ENCODE measurements at regions not wholly inside any gene's neighbourhood (a gene's known extent, or its start where the extent isn't known, plus 50 kb on each side); places are given as distances from the start of the nearest gene placed in this dataset.

- no peak for DNase-seq
Observed at GRCh38 chr13:30151388-30151787, 156.0 kb downstream of the KATNAL1 start.

DNA sequence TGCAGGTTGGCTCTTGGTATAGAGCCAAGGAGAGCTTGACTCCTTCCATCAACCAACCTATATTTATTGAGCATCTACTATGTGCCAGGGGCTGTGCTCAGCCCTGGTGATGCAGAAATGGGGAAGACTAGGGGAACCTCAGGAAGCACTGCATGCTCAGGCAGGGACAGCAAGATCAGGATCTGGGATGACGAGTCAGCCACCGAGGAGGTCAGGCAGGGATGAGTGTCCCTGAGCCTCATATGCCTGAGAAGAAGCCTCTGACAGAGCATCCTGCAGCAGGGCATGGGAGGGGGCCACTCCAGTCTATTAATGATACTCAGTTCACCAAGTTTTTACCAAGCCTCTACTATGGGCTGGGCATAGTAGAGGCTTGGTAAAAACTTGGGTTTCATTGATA is 158.1 kb downstream of the KATNAL1 start:
- no peak for DNase-seq
- no peak overlapping the region for H3K27ac ChIP-seq
- in situ Hi-C loops (cut with HindIII; ENCODE audit: low pct_ligation_motif_present, low sequenced_read_pairs): no loop called here
- H3K36me3 ChIP-seq (replicated peaks): no peaks in the 10 kb centered on the region
- TF ChIP-seq, protein P1, sequence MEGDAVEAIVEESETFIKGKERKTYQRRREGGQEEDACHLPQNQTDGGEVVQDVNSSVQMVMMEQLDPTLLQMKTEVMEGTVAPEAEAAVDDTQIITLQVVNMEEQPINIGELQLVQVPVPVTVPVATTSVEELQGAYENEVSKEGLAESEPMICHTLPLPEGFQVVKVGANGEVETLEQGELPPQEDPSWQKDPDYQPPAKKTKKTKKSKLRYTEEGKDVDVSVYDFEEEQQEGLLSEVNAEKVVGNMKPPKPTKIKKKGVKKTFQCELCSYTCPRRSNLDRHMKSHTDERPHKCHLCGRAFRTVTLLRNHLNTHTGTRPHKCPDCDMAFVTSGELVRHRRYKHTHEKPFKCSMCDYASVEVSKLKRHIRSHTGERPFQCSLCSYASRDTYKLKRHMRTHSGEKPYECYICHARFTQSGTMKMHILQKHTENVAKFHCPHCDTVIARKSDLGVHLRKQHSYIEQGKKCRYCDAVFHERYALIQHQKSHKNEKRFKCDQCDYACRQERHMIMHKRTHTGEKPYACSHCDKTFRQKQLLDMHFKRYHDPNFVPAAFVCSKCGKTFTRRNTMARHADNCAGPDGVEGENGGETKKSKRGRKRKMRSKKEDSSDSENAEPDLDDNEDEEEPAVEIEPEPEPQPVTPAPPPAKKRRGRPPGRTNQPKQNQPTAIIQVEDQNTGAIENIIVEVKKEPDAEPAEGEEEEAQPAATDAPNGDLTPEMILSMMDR (IDR thresholded peaks at IDR 0.05; ENCODE audit: low read depth, low read length, missing control alignments): no peak
- no peaks in the 10 kb centered on the region for H3K27me3 ChIP-seq (replicated peaks)
- H3K4me3 ChIP-seq (ENCODE audit: low read depth, low read length): no peak overlapping the region

More at GRCh38 chr13:30151388-30151787, 156.0 kb downstream of the KATNAL1 start:
- in situ Hi-C loops (cut with HindIII; ENCODE audit: low pct_ligation_motif_present, low sequenced_read_pairs): no loop called here
- no peaks in the 10 kb centered on the region for H3K27me3 ChIP-seq (replicated peaks)
- H3K4me3 ChIP-seq (ENCODE audit: low read depth, low read length): no peak overlapping the region
- TF ChIP-seq, protein P1 (IDR thresholded peaks at IDR 0.05; ENCODE audit: low read depth, low read length, missing control alignments): no peak
- no peak overlapping the region for H3K27ac ChIP-seq
- no peaks in the 10 kb centered on the region for H3K36me3 ChIP-seq (replicated peaks)

- in situ Hi-C loops (cut with HindIII; ENCODE audit: low pct_ligation_motif_present, low sequenced_read_pairs): no loop called here
- H3K27me3 ChIP-seq (replicated peaks): no peaks in the 10 kb centered on the region
- no peak overlapping the region for H3K4me3 ChIP-seq (ENCODE audit: low read depth, low read length)
- H3K36me3 ChIP-seq (replicated peaks): no peaks in the 10 kb centered on the region
- TF ChIP-seq, protein P1 (IDR thresholded peaks at IDR 0.05; ENCODE audit: low read depth, low read length, missing control alignments): no peak
- no peak overlapping the region for H3K27ac ChIP-seq
- no peak for DNase-seq
Observed at GRCh38 chr13:30148786-30149185, 158.6 kb downstream of the KATNAL1 start.

DNA sequence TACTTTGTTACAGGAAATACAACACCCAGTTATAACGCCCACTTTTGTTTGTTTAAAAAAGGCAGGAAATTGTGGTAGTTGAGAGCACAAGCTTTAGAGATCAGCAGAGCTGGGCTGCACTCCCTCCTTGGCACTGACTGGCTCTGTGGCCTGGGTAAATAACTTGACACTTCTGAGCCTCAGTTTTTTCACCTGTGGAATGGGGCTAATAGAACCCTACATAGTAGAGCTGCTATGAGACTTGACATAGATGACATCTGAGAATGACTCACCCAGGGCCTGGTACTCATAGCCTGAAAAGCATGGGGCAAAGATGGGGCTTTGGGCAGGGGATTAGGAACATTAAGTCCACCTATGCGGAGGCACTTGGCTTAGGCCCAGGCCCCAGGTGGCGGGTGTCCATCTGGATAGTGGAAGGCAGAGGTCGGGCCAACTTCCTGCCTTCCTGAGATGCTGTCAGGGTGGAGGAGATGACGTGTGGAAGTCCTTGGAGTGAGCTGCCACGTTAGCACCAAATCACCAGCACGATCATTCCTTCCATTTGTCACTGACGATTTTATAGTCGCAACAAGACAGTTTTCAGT is 159.1 kb downstream of the KATNAL1 start:
- Histone ChIP-seq H3K27ac (no peak overlapping the region), H3K4me3 (ENCODE audit: low read depth, low read length) (no peak overlapping the region), H3K36me3 (replicated peaks) (no peaks in the 10 kb centered on the region), H3K27me3 (replicated peaks) (no peaks in the 10 kb centered on the region)
- TF ChIP-seq, protein P1 (IDR thresholded peaks at IDR 0.05; ENCODE audit: low read depth, low read length, missing control alignments): no peak
- in situ Hi-C loops (cut with HindIII; ENCODE audit: low pct_ligation_motif_present, low sequenced_read_pairs): no loop called here
- no peak for DNase-seq

DNA sequence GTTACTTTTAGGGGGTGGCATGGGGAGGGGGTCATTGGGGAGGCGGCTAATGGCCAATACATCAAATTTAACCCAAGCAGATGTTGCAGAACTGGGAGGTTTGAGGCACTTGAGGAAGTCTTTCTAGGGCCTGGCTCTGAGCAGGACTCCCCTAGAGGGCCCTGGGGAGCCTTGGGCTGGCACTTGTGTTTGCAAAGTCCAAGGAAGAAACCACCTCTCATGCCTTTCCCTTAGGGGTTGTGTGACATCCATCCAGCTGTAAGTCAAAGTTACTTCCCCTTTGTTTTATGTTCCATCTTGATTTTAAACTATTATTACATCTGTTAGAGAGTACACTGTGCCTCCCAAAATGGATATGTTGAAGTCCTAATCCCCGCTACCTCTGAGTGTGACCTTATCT is 159.9 kb downstream of the KATNAL1 start:
- H3K27me3 ChIP-seq (replicated peaks): no peaks in the 10 kb centered on the region
- H3K36me3 ChIP-seq (replicated peaks): no peaks in the 10 kb centered on the region
- H3K27ac ChIP-seq: no peak overlapping the region
- no peak overlapping the region for H3K4me3 ChIP-seq (ENCODE audit: low read depth, low read length)
- no peak for DNase-seq
- in situ Hi-C loops (cut with HindIII; ENCODE audit: low pct_ligation_motif_present, low sequenced_read_pairs): no loop called here
- TF ChIP-seq, protein P1 (IDR thresholded peaks at IDR 0.05; ENCODE audit: low read depth, low read length, missing control alignments): no peak

DNA sequence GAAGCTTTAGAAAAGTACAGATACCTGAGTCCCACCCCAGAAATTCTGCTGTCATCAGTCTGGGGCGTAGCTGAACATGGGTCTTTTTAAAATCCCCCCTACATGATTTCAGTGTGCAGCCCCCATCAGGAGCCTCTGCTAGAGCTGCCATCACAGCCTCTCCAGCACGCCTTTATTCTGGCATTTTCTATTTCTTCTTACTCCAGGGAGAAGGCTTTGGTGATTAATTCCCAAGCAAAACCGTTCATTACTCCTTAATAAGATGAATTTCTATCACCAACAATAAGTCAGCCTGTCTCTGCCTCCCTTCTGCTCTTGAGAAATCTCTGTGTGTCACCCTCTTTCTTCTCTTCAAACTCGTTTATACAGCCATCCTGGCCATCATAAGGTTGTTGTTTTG is 160.3 kb downstream of the KATNAL1 start:
- Histone ChIP-seq H3K27ac (no peak overlapping the region), H3K36me3 (replicated peaks) (no peaks in the 10 kb centered on the region), H3K4me3 (ENCODE audit: low read depth, low read length) (no peak overlapping the region), H3K27me3 (replicated peaks) (no peaks in the 10 kb centered on the region)
- TF ChIP-seq, protein P1 (IDR thresholded peaks at IDR 0.05; ENCODE audit: low read depth, low read length, missing control alignments): no peak
- DNase-seq: no peak
- in situ Hi-C loops (cut with HindIII; ENCODE audit: low pct_ligation_motif_present, low sequenced_read_pairs): no loop called here
